Thoracic aorta (tissue), 2 donors: ENCODE measurements at regions not wholly inside any gene's neighbourhood (a gene's known extent, or its start where the extent isn't known, plus 50 kb on each side); places are given as distances from the start of the nearest gene placed in this dataset.

ENCODE experiments used
- ATAC-seq: fragments of 150-250 bp; one replicate; pipeline ENCODE4 v1.8.0; 2017; ENCODE audit warnings: low read depth; ENCODE audit not compliant: insufficient number of reproducible peaks, low FRiP score
- DNase-seq: peaks from one replicate; pipeline ENCODE4 v3.0.0-alpha.2; 2020; ENCODE audit warnings: low spot score
- H3K27ac ChIP-seq, 2 donors: fragments of 200-600 bp; sonication (generic); 1 replicate in 1 of 2; 2 replicates in 1 of 2; pipeline ENCODE4 v1.5.1; 2016; ENCODE audit warnings: mild to moderate bottlenecking in 2 of 2, moderate library complexity in 2 of 2
- H3K27me3 ChIP-seq: fragments of 200-600 bp; sonication (generic); replicated peaks from 2 replicates; pipeline ENCODE4 v1.6.0; 2016; ENCODE audit warnings: mild to moderate bottlenecking; ENCODE audit not compliant: insufficient read depth
- H3K36me3 ChIP-seq: fragments of 200-600 bp; sonication (generic); one replicate; pipeline ENCODE4 v1.5.1; 2016
- H3K4me1 ChIP-seq, 2 donors: fragments of 200-600 bp; sonication (generic); 1 replicate in 1 of 2; 2 replicates in 1 of 2; pipeline versions ENCODE4 v1.5.1 to v1.6.0; 2016; ENCODE audit warnings: low read depth in 2 of 2, mild to moderate bottlenecking in 1 of 2; ENCODE audit not compliant: control insufficient read depth in 1 of 2
- H3K4me3 ChIP-seq: fragments of 200-600 bp; sonication (generic); 2 replicates; pipeline ENCODE4 v1.5.1; 2016; ENCODE audit warnings: mild to moderate bottlenecking
- H3K9me3 ChIP-seq: fragments of 200-600 bp; sonication (generic); 2 replicates; pipeline ENCODE4 v1.5.1; 2016
- CTCF ChIP-seq: fragments of 200-600 bp; sonication (generic); IDR thresholded peaks from one replicate; pipeline ENCODE4 v1.5.1; 2019; ENCODE audit warnings: antibody characterized with exemption

DNA sequence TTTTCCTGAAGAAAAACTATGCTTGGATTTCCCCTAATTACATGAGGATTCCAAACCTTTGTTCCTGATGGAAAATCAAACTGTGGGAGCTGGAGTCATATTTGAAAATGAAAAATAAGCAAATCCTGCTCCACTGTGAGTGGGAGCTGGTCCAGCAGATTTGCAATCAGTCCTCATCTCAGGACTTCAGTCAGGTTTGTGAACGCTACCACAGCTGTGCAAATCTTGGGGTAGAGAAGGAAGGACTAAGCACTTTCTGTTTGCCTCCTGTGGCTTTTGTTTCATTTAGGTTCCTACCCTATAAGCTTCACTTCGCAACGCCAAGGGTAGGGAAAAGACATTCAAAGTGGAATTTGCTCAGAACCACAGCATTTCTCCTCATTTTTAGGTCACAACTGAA is 238.2 kb downstream of the TUSC7 start:
- Histone ChIP-seq H3K36me3 (no peaks in the 10 kb centered on the region), H3K27me3 (no peaks in the 10 kb centered on the region), H3K4me1 (peaks cover 17 to 45% of the 10 kb centered on the region in 2 donors), H3K4me3 (no peak overlapping the region), H3K9me3 (no peaks in the 10 kb centered on the region), H3K27ac (no peak overlapping the region)
- ATAC-seq (no peak), DNase-seq (no peak)
- no peak for TF ChIP-seq CTCF

DNA sequence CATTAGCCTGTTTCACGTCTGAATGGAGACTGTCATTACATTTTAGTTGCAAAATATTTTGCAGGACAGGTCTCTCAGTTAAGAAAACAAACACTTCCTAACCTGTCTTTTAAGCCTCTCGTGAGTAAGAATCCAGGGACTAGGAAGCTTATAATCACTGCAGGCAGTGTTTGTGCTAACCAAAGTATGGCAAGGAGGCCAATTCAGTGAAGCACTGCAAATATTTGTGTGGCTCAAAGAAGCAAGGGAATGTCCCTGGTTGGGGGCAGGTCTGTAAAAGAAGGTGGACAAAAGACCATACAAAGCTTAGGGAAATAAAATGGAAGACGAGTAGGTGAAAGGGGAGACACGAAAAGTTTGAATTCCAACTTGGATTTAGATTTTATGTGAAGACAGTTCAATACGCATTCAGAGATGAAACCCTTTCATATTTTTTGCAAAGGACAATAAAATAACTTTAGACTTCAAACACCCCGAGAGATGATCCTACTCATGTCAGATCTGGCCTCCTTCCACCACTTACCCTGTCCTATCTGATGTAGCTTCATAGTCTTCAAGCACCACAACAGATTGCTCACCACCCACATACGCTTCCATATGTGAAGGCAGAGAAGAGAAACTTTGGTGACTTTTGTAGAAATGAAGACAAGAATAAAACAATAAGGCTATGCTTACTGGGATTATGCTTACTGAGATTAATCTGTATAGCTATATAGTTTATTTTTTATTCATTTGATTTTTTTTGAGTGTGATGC is 240.9 kb downstream of the TUSC7 start:
- ATAC-seq: no peak
- Histone ChIP-seq H3K27ac (peak overlapping the region; percentile 60 to 68), H3K36me3 (no peaks in the 10 kb centered on the region), H3K9me3 (no peaks in the 10 kb centered on the region), H3K4me1 (peaks cover 17 to 45% of the 10 kb centered on the region in 2 donors), H3K4me3 (no peak overlapping the region), H3K27me3 (no peaks in the 10 kb centered on the region)
- no peak for TF ChIP-seq CTCF
- no peak for DNase-seq

GRCh38 chr3:116951610-116952009 is 242.0 kb downstream of the TUSC7 start:
- ATAC-seq: peak; percentile 53
- no peaks in the 10 kb centered on the region for H3K9me3 ChIP-seq
- H3K27ac ChIP-seq: peak overlapping the region; percentile 60 to 68
- H3K4me3 ChIP-seq: peak overlapping the region; percentile 39
- TF ChIP-seq CTCF: no peak
- no peaks in the 10 kb centered on the region for H3K36me3 ChIP-seq
- H3K4me1 ChIP-seq: peaks cover 17 to 45% of the 10 kb centered on the region in 2 donors
- no peaks in the 10 kb centered on the region for H3K27me3 ChIP-seq
- DNase-seq: no peak

GRCh38 chr3:116958291-116958690 is 248.7 kb downstream of the TUSC7 start:
- Histone ChIP-seq H3K4me1 (peaks cover 6 to 10% of the 10 kb centered on the region in 2 donors), H3K9me3 (no peaks in the 10 kb centered on the region), H3K27ac (no peak overlapping the region), H3K36me3 (no peaks in the 10 kb centered on the region), H3K27me3 (no peaks in the 10 kb centered on the region), H3K4me3 (no peak overlapping the region)
- no peak for DNase-seq
- no peak for TF ChIP-seq CTCF
- no peak for ATAC-seq

DNA sequence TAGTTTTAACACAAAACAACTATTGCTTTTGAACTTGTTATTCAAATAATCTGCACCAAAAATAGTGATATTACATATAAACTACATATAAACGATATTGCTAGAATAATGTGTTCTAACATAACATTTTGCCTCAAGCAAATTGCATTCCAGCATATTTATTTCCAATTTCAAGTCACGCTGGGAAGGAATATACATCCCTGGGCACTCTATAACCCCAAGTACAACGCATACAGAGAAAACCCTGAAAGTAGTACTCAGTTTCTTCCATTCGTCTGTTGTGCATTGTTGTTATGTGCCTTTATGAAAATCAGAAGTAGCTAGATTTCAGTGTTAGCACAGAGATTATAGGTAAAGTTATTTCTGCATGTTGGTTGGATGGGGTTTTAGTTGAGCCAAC is 251.5 kb downstream of the TUSC7 start:
- no peak for TF ChIP-seq CTCF

More for the DNA sequence above, 251.5 kb downstream of the TUSC7 start:
- no peaks in the 10 kb centered on the region for H3K9me3 ChIP-seq
- no peaks in the 10 kb centered on the region for H3K27me3 ChIP-seq
- ATAC-seq (no peak), DNase-seq (no peak)
- H3K36me3 ChIP-seq: no peaks in the 10 kb centered on the region
- no peak overlapping the region for H3K27ac ChIP-seq
- no peak overlapping the region for H3K4me3 ChIP-seq
- peaks cover 6 to 10% of the 10 kb centered on the region in 2 donors for H3K4me1 ChIP-seq
